Spleen (tissue), 7 donors: ENCODE measurements at regions not wholly inside any gene's neighbourhood (a gene's known extent, or its start where the extent isn't known, plus 50 kb on each side); places are given as distances from the start of the nearest gene placed in this dataset.

Experiments used
- POLR2A ChIP-seq, 3 donors: fragments of 450-650 bp; IDR thresholded peaks; one replicate each; pipeline ENCODE4 v1.5.1; 2017; ENCODE audit warnings: antibody characterized with exemption in 3 of 3, mild to moderate bottlenecking in 1 of 3
- POLR2AphosphoS5 ChIP-seq, 3 donors: sonication (generic); formaldehyde crosslinking; IDR thresholded peaks; one replicate each; pipeline ENCODE4 v1.5.1; 2017; ENCODE audit warnings: antibody characterized with exemption in 3 of 3
- TF ChIP-seq, protein P1 (sequence below), 11 experiments: fragments of 200-600 bp in 7 of 11; fragments of 450-650 bp in 4 of 11; sonication (generic) in 4 of 11; IDR thresholded peaks in 8 of 11; conservative IDR thresholded peaks in 3 of 11; 1 replicate in 7 of 11; 2 replicates in 4 of 11; pipeline versions ENCODE4 v1.4.0 to v1.8.0; 2016 to 2021; ENCODE audit warnings: antibody characterized with exemption in 11 of 11, inconsistent platforms in 4 of 11, mild to moderate bottlenecking in 1 of 11
- donor health status: DM: no; HTN: no; CAD: no; lungs with moderate emphysema.
- donor health status: DM: no; HTN: no; CAD: no.
- donor health status: DM: no; HTN: no; CAD: no.

DNA sequence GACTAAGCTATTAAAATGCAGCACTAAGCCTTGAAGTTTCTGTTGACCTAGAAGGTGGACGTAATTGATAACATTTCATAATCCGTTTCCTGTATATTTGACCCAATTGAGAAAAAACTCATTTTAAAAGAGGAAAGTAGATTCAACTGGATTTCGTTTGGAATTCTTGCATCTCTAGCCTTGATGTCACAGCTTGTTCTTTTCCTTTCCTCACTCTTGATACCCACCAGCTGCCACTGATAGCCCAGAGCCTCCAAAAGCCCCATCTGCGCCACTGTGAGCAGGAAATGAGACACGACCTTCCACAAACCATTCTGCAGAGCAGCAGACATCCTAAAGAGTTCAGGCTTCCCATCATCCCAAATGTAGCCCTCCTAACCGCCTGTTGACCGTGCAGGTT is 61.8 kb downstream of the FOXB1 start:
- TF ChIP-seq, protein P1, sequence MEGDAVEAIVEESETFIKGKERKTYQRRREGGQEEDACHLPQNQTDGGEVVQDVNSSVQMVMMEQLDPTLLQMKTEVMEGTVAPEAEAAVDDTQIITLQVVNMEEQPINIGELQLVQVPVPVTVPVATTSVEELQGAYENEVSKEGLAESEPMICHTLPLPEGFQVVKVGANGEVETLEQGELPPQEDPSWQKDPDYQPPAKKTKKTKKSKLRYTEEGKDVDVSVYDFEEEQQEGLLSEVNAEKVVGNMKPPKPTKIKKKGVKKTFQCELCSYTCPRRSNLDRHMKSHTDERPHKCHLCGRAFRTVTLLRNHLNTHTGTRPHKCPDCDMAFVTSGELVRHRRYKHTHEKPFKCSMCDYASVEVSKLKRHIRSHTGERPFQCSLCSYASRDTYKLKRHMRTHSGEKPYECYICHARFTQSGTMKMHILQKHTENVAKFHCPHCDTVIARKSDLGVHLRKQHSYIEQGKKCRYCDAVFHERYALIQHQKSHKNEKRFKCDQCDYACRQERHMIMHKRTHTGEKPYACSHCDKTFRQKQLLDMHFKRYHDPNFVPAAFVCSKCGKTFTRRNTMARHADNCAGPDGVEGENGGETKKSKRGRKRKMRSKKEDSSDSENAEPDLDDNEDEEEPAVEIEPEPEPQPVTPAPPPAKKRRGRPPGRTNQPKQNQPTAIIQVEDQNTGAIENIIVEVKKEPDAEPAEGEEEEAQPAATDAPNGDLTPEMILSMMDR (IDR thresholded peaks at IDR 0.05 in 8 of 11, conservative IDR thresholded peaks at IDR 0.05 in 3 of 11): no peak
- TF ChIP-seq POLR2A (IDR thresholded peaks at IDR 0.05) (no peak), POLR2AphosphoS5 (IDR thresholded peaks at IDR 0.05) (no peak)
